ENCODE measurements at regions not wholly inside any gene's neighbourhood (a gene's known extent, or its start where the extent isn't known, plus 50 kb on each side); places are given as distances from the start of the nearest gene placed in this dataset.

DNA sequence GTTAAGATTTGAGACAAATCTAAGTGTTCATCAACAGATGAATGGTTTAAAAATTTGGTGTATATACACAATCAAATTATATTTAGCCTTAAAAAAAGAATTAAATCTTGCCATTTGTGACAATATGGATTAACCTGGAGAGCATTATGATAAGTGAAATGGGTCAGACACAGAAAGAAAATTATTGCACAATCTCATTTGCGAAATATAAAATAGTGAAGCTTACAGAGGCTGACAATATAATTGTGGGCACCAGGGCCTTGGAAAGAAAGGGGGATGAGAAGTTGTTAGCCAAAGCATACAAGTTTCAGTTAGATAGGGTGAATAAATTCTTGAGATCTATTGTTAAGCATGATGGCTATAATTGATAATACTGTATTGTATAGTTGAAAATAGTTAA is 883.0 kb downstream of the TECRL start:
- CTCF ChIA-PET, result no interaction called here
- no peak for ATAC-seq
- intact Hi-C loops (cut with micrococcal nuclease; ENCODE audit: unreplicated experiment), result loop anchor here (5.0 kb wide), 1 partner anchor 1011 kb away; no protein-coding TSS in a partner anchor

DNA sequence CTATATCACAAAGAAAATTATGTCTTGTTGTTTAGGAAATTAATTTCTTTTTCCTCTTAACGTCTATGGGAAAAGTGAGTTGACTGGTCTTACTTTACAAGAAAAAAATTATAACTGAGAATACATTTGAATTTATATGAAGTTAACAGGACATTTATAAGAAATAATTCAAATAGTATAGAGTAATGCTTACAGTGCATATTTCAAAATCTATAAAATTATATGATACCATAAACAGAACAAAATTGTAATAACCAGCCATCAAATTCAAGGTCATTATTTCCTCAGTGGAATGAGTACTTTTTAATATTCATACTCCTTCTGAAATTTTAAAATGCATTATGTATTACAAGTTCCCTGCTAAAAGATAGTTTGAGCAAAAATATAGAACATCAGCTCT is 884.5 kb downstream of the TECRL start:
- intact Hi-C loops (cut with micrococcal nuclease; ENCODE audit: unreplicated experiment), result loop anchor here (5.0 kb wide), 1 partner anchor 1013 kb away; no protein-coding TSS in a partner anchor
- Histone ChIP-seq H3K4me3 (ENCODE audit: low read depth in 2 of 2, low read length in 2 of 2) (no peak overlapping the region), H3K9me3 (ENCODE audit: control insufficient read depth, insufficient read depth, low read depth, low read length) (0 out of 2 replicates have a peak, but pooled peaks cover 3% of the 10 kb centered on the region), H3K4me1 (ENCODE audit: control insufficient read depth, insufficient read depth, low read length) (no peaks in the 10 kb centered on the region), H3K36me3 (ENCODE audit: control insufficient read depth, insufficient read depth, low read length) (no peaks in the 10 kb centered on the region), H3K27ac (ENCODE audit: low read length) (no peak overlapping the region), H3K27me3 (ENCODE audit: control insufficient read depth, insufficient read depth, low read length) (no peaks in the 10 kb centered on the region)
- ChIA-PET POLR2A (no interaction called here), CTCF (no interaction called here)
- TF ChIP-seq, protein P1, sequence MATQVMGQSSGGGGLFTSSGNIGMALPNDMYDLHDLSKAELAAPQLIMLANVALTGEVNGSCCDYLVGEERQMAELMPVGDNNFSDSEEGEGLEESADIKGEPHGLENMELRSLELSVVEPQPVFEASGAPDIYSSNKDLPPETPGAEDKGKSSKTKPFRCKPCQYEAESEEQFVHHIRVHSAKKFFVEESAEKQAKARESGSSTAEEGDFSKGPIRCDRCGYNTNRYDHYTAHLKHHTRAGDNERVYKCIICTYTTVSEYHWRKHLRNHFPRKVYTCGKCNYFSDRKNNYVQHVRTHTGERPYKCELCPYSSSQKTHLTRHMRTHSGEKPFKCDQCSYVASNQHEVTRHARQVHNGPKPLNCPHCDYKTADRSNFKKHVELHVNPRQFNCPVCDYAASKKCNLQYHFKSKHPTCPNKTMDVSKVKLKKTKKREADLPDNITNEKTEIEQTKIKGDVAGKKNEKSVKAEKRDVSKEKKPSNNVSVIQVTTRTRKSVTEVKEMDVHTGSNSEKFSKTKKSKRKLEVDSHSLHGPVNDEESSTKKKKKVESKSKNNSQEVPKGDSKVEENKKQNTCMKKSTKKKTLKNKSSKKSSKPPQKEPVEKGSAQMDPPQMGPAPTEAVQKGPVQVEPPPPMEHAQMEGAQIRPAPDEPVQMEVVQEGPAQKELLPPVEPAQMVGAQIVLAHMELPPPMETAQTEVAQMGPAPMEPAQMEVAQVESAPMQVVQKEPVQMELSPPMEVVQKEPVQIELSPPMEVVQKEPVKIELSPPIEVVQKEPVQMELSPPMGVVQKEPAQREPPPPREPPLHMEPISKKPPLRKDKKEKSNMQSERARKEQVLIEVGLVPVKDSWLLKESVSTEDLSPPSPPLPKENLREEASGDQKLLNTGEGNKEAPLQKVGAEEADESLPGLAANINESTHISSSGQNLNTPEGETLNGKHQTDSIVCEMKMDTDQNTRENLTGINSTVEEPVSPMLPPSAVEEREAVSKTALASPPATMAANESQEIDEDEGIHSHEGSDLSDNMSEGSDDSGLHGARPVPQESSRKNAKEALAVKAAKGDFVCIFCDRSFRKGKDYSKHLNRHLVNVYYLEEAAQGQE (IDR thresholded peaks at IDR 0.05; ENCODE audit: insufficient read depth in 1 of 2, low read depth in 2 of 2, low read length in 1 of 2), result no peak
- TF ChIP-seq, protein P2, sequence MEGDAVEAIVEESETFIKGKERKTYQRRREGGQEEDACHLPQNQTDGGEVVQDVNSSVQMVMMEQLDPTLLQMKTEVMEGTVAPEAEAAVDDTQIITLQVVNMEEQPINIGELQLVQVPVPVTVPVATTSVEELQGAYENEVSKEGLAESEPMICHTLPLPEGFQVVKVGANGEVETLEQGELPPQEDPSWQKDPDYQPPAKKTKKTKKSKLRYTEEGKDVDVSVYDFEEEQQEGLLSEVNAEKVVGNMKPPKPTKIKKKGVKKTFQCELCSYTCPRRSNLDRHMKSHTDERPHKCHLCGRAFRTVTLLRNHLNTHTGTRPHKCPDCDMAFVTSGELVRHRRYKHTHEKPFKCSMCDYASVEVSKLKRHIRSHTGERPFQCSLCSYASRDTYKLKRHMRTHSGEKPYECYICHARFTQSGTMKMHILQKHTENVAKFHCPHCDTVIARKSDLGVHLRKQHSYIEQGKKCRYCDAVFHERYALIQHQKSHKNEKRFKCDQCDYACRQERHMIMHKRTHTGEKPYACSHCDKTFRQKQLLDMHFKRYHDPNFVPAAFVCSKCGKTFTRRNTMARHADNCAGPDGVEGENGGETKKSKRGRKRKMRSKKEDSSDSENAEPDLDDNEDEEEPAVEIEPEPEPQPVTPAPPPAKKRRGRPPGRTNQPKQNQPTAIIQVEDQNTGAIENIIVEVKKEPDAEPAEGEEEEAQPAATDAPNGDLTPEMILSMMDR (IDR thresholded peaks at IDR 0.05), result no peak
- TF ChIP-seq POLR2AphosphoS5 (IDR thresholded peaks at IDR 0.05; ENCODE audit: low read depth, low read length) (no peak), SIN3A (IDR thresholded peaks at IDR 0.05; ENCODE audit: borderline replicate concordance, insufficient read depth, low read depth, low read length) (no peak), TCF7L2 (IDR thresholded peaks at IDR 0.05; ENCODE audit: low read depth, low read length) (no peak)
- no TSS peak for BruUV-seq (replicated peaks)
- ATAC-seq (no peak), DNase-seq (ENCODE audit: low read depth, low spot score) (no peak)
- in situ Hi-C loops (cut with HindIII; ENCODE audit: low pct_unique_long_range_greater_than_20kb, low sequenced_read_pairs), result no loop called here

More for the DNA sequence above, 883.0 kb downstream of the TECRL start:
- H3K4me1 ChIP-seq (ENCODE audit: control insufficient read depth, insufficient read depth, low read length), result no peaks in the 10 kb centered on the region
- H3K36me3 ChIP-seq (ENCODE audit: control insufficient read depth, insufficient read depth, low read length), result no peaks in the 10 kb centered on the region
- no TSS peak for BruUV-seq (replicated peaks)
- TF ChIP-seq, protein P2 (IDR thresholded peaks at IDR 0.05), result no peak
- TF ChIP-seq TCF7L2 (IDR thresholded peaks at IDR 0.05; ENCODE audit: low read depth, low read length) (no peak), SIN3A (IDR thresholded peaks at IDR 0.05; ENCODE audit: borderline replicate concordance, insufficient read depth, low read depth, low read length) (no peak), POLR2AphosphoS5 (IDR thresholded peaks at IDR 0.05; ENCODE audit: low read depth, low read length) (no peak)
- TF ChIP-seq, protein P1 (IDR thresholded peaks at IDR 0.05; ENCODE audit: insufficient read depth in 1 of 2, low read depth in 2 of 2, low read length in 1 of 2), result no peak
- H3K4me3 ChIP-seq (ENCODE audit: low read depth in 2 of 2, low read length in 2 of 2), result no peak overlapping the region
- POLR2A ChIA-PET, result no interaction called here
- in situ Hi-C loops (cut with HindIII; ENCODE audit: low pct_unique_long_range_greater_than_20kb, low sequenced_read_pairs), result no loop called here
- 0 out of 2 replicates have a peak, but pooled peaks cover 3% of the 10 kb centered on the region for H3K9me3 ChIP-seq (ENCODE audit: control insufficient read depth, insufficient read depth, low read depth, low read length)
- no peak overlapping the region for H3K27ac ChIP-seq (ENCODE audit: low read length)
- H3K27me3 ChIP-seq (ENCODE audit: control insufficient read depth, insufficient read depth, low read length), result no peaks in the 10 kb centered on the region
- DNase-seq (ENCODE audit: low read depth, low spot score), result no peak

All from Panc1 (cell line).